ENCODE measurements at regions not wholly inside any gene's neighbourhood (a gene's known extent, or its start where the extent isn't known, plus 50 kb on each side); places are given as distances from the start of the nearest gene placed in this dataset.

DNA sequence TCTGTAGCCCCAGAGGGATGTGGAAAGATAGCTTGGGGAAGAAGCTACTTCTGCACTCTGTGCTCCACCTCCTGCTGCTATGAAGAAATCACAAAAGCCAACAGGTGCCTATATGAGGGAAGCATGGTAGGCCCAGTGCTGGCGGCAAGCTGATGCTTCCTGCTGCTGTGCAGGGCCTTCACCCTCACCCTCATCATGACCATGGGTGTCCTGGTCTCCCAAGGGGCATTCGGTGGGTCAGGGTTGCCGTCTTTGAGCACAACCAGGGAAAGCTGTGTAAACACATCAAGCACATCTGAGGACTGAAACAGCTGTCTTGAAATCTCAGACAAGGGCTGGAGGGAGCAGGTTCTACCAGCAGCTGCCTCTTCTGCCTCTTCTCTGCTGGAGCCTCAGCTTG is 184.0 kb downstream of the FNDC1 start:
- DNase-seq (ENCODE audit: insufficient read length, low spot score) (no peak), FAIRE-seq (no peak)
- TF ChIP-seq POLR2A (IDR thresholded peaks at IDR 0.05; ENCODE audit: low read depth, low read length): no peak

DNA sequence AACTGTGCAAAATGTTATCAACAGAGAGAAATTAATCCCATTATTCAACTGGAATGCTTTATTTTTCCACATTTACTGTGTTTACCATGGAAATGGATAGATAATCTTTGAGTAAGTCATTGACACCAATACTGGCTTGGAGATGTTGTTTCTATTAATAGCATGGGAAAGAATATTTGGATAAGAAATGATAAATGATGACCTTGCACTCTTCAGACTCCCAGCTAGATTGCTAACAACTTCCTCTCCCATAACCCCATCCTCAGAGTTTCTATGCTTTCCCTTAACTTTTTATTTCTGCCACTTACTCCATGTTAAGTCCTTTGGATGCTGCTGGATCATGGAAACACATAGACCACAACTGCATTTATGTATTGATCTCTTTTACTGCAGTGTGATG is 182.5 kb downstream of the FNDC1 start:
- FAIRE-seq (no peak), DNase-seq (ENCODE audit: insufficient read length, low spot score) (no peak)
- no peak for TF ChIP-seq POLR2A (IDR thresholded peaks at IDR 0.05; ENCODE audit: low read depth, low read length)

DNA sequence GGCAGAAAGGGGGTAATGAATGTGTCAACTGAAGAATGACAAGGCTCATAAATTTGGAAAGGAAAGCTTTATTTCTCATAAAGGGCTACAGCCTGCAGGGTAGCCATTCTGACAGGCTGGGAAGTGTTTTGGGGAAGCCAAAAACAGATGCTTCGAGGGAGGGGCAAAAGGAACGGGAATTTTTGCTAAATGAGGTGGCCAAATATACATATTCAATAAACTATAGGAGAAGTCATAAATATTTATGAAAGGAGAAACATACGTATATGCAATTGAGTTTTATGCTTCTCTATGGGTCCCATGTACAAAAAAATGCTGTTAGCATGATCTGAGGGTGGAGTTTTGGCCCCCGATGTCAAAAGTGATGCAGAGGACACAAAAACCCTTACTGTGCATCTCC is 180.7 kb downstream of the FNDC1 start:
- DNase-seq (ENCODE audit: insufficient read length, low spot score) (no peak), FAIRE-seq (no peak)
- TF ChIP-seq POLR2A (IDR thresholded peaks at IDR 0.05; ENCODE audit: low read depth, low read length): no peak

DNA sequence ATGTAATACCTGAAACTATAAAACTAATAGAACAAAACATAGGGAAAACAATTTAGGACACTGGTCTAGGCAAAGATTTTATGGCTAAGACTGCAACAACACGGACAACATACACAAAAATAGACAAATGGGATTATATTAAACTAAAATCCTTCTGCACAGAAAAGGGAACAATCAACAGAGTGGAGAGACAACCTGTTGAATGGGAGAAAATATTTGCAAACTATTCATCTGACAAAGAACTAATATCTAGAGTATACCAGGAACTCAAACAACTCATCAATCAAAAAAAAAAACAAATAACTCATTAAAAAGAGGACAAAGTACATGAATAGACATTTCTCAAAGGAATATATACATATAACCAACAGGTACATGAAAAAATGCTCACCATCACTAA is 174.5 kb downstream of the FNDC1 start:
- FAIRE-seq (no peak), DNase-seq (ENCODE audit: insufficient read length, low spot score) (no peak)
- no peak for TF ChIP-seq POLR2A (IDR thresholded peaks at IDR 0.05; ENCODE audit: low read depth, low read length)

DNA sequence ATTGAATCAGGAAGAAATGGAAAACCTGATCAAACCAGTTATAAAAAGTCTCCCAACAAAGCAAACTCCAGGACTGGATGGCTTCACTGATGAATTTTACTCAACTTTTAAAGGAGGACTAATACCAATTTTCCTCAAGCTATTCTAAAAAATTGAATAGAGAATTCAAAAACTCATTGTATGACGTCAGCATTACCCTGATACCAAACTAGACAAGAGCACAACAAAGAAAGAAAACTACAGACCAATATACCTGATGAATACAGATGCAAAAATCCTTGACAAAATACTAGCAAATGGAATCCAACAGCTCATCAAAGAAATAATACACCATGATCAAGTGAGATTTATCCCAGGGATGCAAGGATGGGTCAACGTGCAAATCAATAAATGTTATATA is 172.9 kb downstream of the FNDC1 start:
- no peak for FAIRE-seq
- no peak for DNase-seq (ENCODE audit: insufficient read length, low spot score)
- TF ChIP-seq POLR2A (IDR thresholded peaks at IDR 0.05; ENCODE audit: low read depth, low read length): no peak

DNA sequence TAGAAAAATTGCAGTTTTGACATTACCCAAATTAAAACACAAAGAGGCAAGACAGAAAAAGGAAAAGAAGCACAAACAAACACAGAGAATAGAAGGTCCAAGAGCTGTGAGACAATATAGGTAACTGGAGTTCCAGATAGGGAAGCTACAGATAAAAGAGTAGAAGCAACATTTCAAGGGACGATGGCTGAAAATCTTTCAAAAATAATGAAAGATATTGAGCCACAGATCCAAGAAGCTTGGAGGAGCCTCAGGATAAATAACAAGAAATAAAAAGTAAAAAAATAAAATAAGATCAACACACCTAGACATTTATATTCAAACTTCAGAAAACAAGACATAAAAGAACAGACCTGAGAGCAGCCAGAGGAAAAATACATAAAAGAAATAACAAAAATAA is 164.9 kb downstream of the FNDC1 start:
- DNase-seq (ENCODE audit: insufficient read length, low spot score): no peak
- TF ChIP-seq POLR2A (IDR thresholded peaks at IDR 0.05; ENCODE audit: low read depth, low read length): no peak
- FAIRE-seq: no peak

DNA sequence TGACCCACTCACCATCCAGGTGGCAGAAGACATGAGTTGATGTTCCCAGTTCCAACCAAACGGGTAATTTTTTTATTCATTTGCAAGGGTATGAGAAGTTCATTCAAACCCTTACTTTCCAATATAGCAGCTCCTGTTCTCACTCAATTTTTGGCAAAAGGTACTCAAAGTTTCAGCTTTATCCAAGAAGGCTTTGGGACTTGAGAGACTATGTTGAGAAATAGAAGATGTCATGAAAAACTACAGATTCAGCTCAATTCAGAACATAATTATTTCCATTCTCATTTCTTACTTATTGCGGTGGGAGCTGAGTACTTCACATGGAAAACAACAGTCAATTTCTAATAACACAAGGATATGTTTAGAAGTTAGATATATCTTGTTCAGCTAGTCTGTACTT is 162.3 kb downstream of the FNDC1 start:
- no peak for FAIRE-seq
- TF ChIP-seq POLR2A (IDR thresholded peaks at IDR 0.05; ENCODE audit: low read depth, low read length): no peak
- no peak for DNase-seq (ENCODE audit: insufficient read length, low spot score)

DNA sequence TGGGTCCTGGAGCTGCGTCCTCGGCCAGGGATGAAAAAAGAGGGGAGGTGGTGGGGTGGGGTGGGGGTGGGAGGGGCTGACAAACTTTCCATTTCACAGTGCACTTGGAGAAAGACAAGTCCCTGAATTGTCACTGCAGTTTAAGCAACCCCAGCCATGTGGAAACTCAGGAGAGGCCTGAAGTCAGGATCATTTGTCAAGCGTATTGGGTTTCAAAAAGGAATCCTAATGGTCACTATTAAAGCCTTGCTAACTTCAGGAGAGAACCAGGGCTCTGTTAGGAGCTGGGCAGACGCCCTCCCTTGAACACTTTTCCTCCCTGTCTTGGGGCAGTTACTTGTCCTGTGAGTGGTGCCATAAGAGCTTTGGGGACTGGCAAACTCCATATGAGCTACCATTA is 159.9 kb downstream of the FNDC1 start:
- no peak for TF ChIP-seq POLR2A (IDR thresholded peaks at IDR 0.05; ENCODE audit: low read depth, low read length)
- no peak for DNase-seq (ENCODE audit: insufficient read length, low spot score)
- FAIRE-seq: no peak

DNA sequence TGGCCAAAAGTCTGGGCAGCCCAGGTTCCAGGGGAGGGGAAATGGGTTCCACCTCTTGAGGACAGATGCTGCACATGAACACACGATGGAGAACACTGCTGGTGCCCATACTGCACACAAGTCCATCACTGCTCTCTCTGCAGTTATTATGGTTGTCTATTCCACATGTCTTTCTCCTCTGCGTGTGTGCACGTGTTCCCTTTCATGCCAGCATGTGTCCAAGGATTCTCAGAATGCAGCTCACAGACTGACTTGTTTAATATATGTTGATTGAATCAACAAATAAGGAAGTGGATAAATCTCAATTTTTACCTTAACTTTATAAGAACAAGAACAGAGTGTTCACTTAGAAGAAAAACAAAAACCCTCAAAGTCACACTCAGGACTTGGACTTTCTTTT is 158.9 kb downstream of the FNDC1 start:
- FAIRE-seq (no peak), DNase-seq (ENCODE audit: insufficient read length, low spot score) (no peak)
- no peak for TF ChIP-seq POLR2A (IDR thresholded peaks at IDR 0.05; ENCODE audit: low read depth, low read length)

DNA sequence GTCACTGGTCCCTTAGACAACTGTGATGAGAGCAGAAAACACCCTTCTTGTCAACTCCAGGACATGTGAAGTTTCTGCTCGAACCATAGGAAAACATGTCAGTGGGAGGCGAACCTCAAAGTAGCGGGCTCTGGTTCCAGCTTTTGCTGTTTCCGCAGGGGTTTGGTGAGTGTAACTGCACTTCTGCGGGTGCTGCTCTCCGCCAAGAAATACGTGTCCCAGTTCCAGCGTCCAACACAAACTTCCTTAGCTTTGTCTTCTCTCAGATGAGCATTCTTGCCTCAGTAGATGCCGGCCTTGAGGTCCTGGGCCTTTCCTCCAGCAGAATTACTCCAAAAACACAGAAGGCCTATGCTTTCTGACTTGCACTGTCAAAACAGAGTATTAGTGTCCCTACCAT is 156.3 kb downstream of the FNDC1 start:
- DNase-seq (ENCODE audit: insufficient read length, low spot score): no peak
- TF ChIP-seq POLR2A (IDR thresholded peaks at IDR 0.05; ENCODE audit: low read depth, low read length): no peak
- FAIRE-seq: no peak

DNA sequence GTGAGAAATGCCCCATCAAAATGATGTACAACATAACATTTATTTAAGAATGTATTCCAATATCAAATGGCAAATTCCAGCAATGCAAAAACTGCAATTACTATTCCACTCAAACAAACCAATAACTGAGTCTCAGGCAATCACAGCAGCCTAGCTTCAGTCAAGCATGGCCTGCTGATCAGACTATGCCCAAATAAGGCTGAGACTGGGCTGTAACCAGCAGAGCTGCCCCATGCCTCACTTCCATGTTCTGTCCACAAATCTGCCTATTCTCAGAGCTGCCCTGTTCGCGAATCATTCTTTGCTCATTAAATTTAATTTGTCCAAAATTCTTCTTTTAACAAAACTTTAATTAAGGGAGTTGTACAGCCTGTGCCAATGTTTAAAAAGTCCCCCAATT is 155.4 kb downstream of the FNDC1 start:
- TF ChIP-seq POLR2A (IDR thresholded peaks at IDR 0.05; ENCODE audit: low read depth, low read length): no peak
- DNase-seq (ENCODE audit: insufficient read length, low spot score) (no peak), FAIRE-seq (no peak)
